ENCODE measurements at regions not wholly inside any gene's neighbourhood (a gene's known extent, or its start where the extent isn't known, plus 50 kb on each side); places are given as distances from the start of the nearest gene placed in this dataset.

- 88% methylated on average over 2 of the region's 2 CpGs for WGBS (ENCODE audit: insufficient coverage)
- DNase-seq (peak; percentile 5), ATAC-seq (ENCODE audit: low read depth) (no peak)
- Histone ChIP-seq H3K27me3 (replicated peaks in 1 of 4; ENCODE audit: control extremely low read depth in 1 of 4, control insufficient read depth in 3 of 4, insufficient read depth in 4 of 4, low read length in 3 of 4) (no peaks in the 10 kb centered on the region), H3K9ac (ENCODE audit: low read length) (no peak overlapping the region), H3K79me2 (ENCODE audit: control insufficient read depth, insufficient read depth, low read length) (no peaks in the 10 kb centered on the region), H3K4me3 (ENCODE audit: control extremely low read depth in 1 of 5, extremely low read depth in 1 of 5, insufficient read depth in 1 of 5, low read depth in 2 of 5, low read length in 4 of 5) (no peak overlapping the region), H4K20me1 (ENCODE audit: control insufficient read depth, insufficient read depth, low read length, poor library complexity, severe bottlenecking) (no peaks in the 10 kb centered on the region), H3K9me3 (ENCODE audit: control extremely low read depth in 1 of 3, control insufficient read depth in 2 of 3, insufficient read depth in 1 of 3, low read length in 2 of 3) (no peaks in the 10 kb centered on the region), H3K4me2 (replicated peaks; ENCODE audit: low read depth, low read length, poor library complexity, severe bottlenecking) (no peak overlapping the region), H3K4me1 (ENCODE audit: control insufficient read depth in 2 of 2, insufficient read depth in 2 of 2, low read length in 2 of 2) (no peaks in the 10 kb centered on the region), H3K36me3 (replicated peaks in 1 of 2; ENCODE audit: control extremely low read depth in 1 of 2, control insufficient read depth in 1 of 2, extremely low read depth in 1 of 2, insufficient read depth in 2 of 2, low read length in 1 of 2) (no peaks in the 10 kb centered on the region), H2AFZ (ENCODE audit: insufficient read depth, low read depth, low read length, poor library complexity, severe bottlenecking) (no peak overlapping the region), H3K27ac (ENCODE audit: low read length in 2 of 2) (no peak overlapping the region)
- Mint-ChIP-seq H3K4me1 (no peaks in the 10 kb centered on the region), H3K27me3 (no peaks in the 10 kb centered on the region), H3K4me3 (no peak overlapping the region), H3K9me3 (ENCODE audit: insufficient read depth) (no peaks in the 10 kb centered on the region), H3K27ac (no peak overlapping the region)
- ChIA-PET CTCF (interaction anchor here (1.8 to 2.4 kb wide), 3 partner anchors 388 to 1687 kb away, joined by 8 to 12 read pairs (median 10); no protein-coding TSS in a partner anchor), POLR2A (no interaction called here)
- TF ChIP-seq EZH2 (IDR thresholded peaks at IDR 0.05; ENCODE audit: borderline replicate concordance, insufficient read depth, low read depth, low read length, poor library complexity, severe bottlenecking), result no peak
- no peak for TF ChIP-seq CTCF (IDR thresholded peaks at IDR 0.05)
- intact Hi-C loops (cut with micrococcal nuclease), result loop anchor here (2.0 kb wide), 1 partner anchor 525 kb away; no protein-coding TSS in a partner anchor
Measured at GRCh38 chr1:99181892-99182291, 82.4 kb upstream of the PLPPR4 start.

- peaks cover 0 to 4% (median 0%) of the 10 kb centered on the region in 4 experiments for H3K27me3 ChIP-seq (replicated peaks in 1 of 4; ENCODE audit: control extremely low read depth in 1 of 4, control insufficient read depth in 3 of 4, insufficient read depth in 4 of 4, low read length in 3 of 4)
- ATAC-seq (ENCODE audit: low read depth) (no peak), DNase-seq (no peak)
- intact Hi-C loops (cut with micrococcal nuclease), result no loop called here
- no peaks in the 10 kb centered on the region for H3K79me2 ChIP-seq (ENCODE audit: control insufficient read depth, insufficient read depth, low read length)
- no peak overlapping the region for H3K4me3 ChIP-seq (ENCODE audit: control extremely low read depth in 1 of 5, extremely low read depth in 1 of 5, insufficient read depth in 1 of 5, low read depth in 2 of 5, low read length in 4 of 5)
- CTCF ChIA-PET, result interaction anchor here (0.9 to 1.1 kb wide), 2 partner anchors 8 to 9 kb away, joined by 3 to 4 read pairs; no protein-coding TSS in a partner anchor
- no peaks in the 10 kb centered on the region for H3K36me3 ChIP-seq (replicated peaks in 1 of 2; ENCODE audit: control extremely low read depth in 1 of 2, control insufficient read depth in 1 of 2, extremely low read depth in 1 of 2, insufficient read depth in 2 of 2, low read length in 1 of 2)
- H4K20me1 ChIP-seq (ENCODE audit: control insufficient read depth, insufficient read depth, low read length, poor library complexity, severe bottlenecking), result no peaks in the 10 kb centered on the region
- H2AFZ ChIP-seq (ENCODE audit: insufficient read depth, low read depth, low read length, poor library complexity, severe bottlenecking), result no peak overlapping the region
- H3K4me2 ChIP-seq (replicated peaks; ENCODE audit: low read depth, low read length, poor library complexity, severe bottlenecking), result no peak overlapping the region
- no peak overlapping the region for H3K27ac Mint-ChIP-seq
- POLR2A ChIA-PET, result no interaction called here
- H3K27me3 Mint-ChIP-seq, result peaks cover 5% of the 10 kb centered on the region
- TF ChIP-seq EZH2 (IDR thresholded peaks at IDR 0.05; ENCODE audit: borderline replicate concordance, insufficient read depth, low read depth, low read length, poor library complexity, severe bottlenecking) (no peak), CTCF (IDR thresholded peaks at IDR 0.05) (no peak)
- H3K4me1 Mint-ChIP-seq, result no peaks in the 10 kb centered on the region
- no peaks in the 10 kb centered on the region for H3K4me1 ChIP-seq (ENCODE audit: control insufficient read depth in 2 of 2, insufficient read depth in 2 of 2, low read length in 2 of 2)
- no peak overlapping the region for H3K4me3 Mint-ChIP-seq
- no peaks in the 10 kb centered on the region for H3K9me3 ChIP-seq (ENCODE audit: control extremely low read depth in 1 of 3, control insufficient read depth in 2 of 3, insufficient read depth in 1 of 3, low read length in 2 of 3)
- no peak overlapping the region for H3K9ac ChIP-seq (ENCODE audit: low read length)
- 90% methylated on average over 2 of the region's 3 CpGs for WGBS (ENCODE audit: insufficient coverage)
- H3K27ac ChIP-seq (ENCODE audit: low read length in 2 of 2), result no peak overlapping the region
- no peaks in the 10 kb centered on the region for H3K9me3 Mint-ChIP-seq (ENCODE audit: insufficient read depth)
Measured at GRCh38 chr1:99185196-99185595, 79.1 kb upstream of the PLPPR4 start.

All from B cell (primary cell).